Chondrocyte (in vitro differentiated cells): ENCODE measurements at regions not wholly inside any gene's neighbourhood (a gene's known extent, or its start where the extent isn't known, plus 50 kb on each side); places are given as distances from the start of the nearest gene placed in this dataset.

ENCODE experiments used
- DNase-seq: peaks from one replicate; pipeline ENCODE4 v3.0.0; 2021; ENCODE audit warnings: mixed read lengths, low spot score
- H3K27ac Mint-ChIP-seq: one replicate; pipeline ENCODE4 v1.8.0; 2021; ENCODE audit warnings: mild to moderate bottlenecking, moderate library complexity, mixed read lengths; ENCODE audit not compliant: unreplicated experiment
- H3K27me3 Mint-ChIP-seq: 2 replicates; pipeline ENCODE4 v1.8.0; 2021; ENCODE audit warnings: low read depth, mixed read lengths
- H3K36me3 Mint-ChIP-seq: 2 replicates; pipeline ENCODE4 v1.8.0; 2021; ENCODE audit warnings: low read depth, mixed read lengths
- H3K4me1 Mint-ChIP-seq: 2 replicates; pipeline ENCODE4 v1.8.0; 2021; ENCODE audit warnings: low read depth, mild to moderate bottlenecking, mixed read lengths
- H3K4me3 Mint-ChIP-seq: one replicate; pipeline ENCODE4 v1.8.0; 2021; ENCODE audit warnings: mild to moderate bottlenecking, moderate library complexity, mixed read lengths; ENCODE audit not compliant: unreplicated experiment
- H3K9me3 Mint-ChIP-seq: 2 replicates; pipeline ENCODE4 v1.8.0; 2021; ENCODE audit warnings: low read depth, mixed read lengths
- TF ChIP-seq, protein P1 (sequence below): fragments of 200-600 bp; sonication (generic); IDR thresholded peaks from 2 replicates; pipeline ENCODE4 v1.5.0; 2021; ENCODE audit warnings: antibody characterized with exemption, mild to moderate bottlenecking, moderate library complexity

DNA sequence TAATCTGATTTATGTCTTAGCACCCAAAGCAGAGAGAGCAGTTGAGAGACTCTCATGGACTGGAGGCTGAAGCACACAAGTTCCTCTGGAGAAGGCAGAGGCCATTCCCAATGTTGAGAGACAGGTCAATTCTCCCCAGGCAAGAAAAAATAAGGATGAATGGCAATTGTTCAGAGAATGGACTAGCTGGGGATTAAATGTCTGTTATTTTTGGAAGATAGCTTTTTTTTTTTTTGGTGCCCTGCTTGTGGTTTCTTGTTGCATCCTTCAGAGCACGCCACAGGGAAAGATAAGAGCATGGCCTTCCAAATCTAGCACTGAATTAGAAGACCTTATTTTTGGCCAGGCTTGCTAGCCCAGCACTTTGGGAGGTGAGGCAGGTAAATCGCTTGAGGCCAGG, 65.6 kb upstream of the ERRFI1 start:
- TF ChIP-seq, protein P1, sequence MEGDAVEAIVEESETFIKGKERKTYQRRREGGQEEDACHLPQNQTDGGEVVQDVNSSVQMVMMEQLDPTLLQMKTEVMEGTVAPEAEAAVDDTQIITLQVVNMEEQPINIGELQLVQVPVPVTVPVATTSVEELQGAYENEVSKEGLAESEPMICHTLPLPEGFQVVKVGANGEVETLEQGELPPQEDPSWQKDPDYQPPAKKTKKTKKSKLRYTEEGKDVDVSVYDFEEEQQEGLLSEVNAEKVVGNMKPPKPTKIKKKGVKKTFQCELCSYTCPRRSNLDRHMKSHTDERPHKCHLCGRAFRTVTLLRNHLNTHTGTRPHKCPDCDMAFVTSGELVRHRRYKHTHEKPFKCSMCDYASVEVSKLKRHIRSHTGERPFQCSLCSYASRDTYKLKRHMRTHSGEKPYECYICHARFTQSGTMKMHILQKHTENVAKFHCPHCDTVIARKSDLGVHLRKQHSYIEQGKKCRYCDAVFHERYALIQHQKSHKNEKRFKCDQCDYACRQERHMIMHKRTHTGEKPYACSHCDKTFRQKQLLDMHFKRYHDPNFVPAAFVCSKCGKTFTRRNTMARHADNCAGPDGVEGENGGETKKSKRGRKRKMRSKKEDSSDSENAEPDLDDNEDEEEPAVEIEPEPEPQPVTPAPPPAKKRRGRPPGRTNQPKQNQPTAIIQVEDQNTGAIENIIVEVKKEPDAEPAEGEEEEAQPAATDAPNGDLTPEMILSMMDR: no peak
- Mint-ChIP-seq H3K36me3 (no peaks in the 10 kb centered on the region), H3K9me3 (no peaks in the 10 kb centered on the region), H3K27ac (peak overlapping the region; percentile 24), H3K27me3 (no peaks in the 10 kb centered on the region), H3K4me1 (peaks cover 77% of the 10 kb centered on the region), H3K4me3 (no peak overlapping the region)
- no peak for DNase-seq

DNA sequence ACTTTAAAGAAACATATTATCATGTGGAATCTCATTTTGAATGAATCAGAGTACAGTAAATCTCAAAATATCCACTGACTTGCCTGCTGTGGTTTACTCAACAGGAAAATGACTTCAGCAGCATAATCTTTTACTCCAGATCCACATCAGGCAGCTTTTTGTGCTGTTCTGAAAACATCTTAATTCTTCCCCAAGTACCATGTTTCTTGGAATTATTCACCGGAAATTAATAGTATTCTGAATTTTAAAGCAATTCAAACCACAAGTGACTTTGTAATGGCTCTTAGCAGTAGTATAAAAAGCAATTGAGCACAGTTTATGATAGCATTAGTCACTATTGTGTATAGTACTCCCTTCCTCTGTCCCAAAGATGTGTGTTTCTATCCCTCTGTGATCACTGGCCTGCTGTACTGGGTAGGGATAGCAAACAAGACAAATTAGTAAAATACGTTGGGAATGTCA, 64.2 kb upstream of the ERRFI1 start:
- Mint-ChIP-seq H3K4me3 (no peak overlapping the region), H3K36me3 (peaks cover 2% of the 10 kb centered on the region), H3K27ac (peak overlapping the region; percentile 94), H3K27me3 (no peaks in the 10 kb centered on the region), H3K4me1 (peaks cover 63% of the 10 kb centered on the region), H3K9me3 (no peaks in the 10 kb centered on the region)
- DNase-seq: no peak
- TF ChIP-seq, protein P1: no peak

DNA sequence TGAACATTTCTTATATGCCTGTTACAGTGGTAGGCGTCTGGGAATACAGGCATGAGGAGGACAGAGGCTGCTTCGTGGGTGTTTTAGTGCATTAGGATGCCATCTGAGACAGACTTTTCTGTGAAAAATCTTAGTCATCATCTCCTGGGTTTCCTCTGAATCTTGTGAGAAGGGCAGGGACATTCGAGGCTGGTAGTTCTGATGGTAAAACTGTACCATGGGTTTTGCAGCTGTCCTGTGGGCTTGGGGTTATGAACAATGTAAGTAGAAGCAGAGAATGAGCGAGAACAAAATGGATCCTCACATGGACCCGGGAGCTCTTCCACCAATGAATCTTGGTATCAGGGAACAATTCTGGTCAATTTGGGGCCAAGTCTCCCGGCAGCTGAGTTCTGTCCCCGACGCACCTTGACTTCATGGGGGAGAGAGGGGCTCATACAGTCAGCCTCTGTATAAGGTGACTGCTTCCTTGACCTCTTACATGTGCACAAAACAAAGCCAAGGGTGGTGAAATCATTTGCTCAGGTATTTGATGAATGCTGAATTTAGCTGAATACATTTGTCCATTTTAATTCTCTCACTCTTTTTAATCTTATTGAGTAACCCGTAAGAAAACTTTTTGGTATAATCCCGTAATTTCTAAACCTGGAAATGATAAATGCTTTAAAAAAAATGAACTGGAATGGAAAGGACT, 63.6 kb upstream of the ERRFI1 start:
- Mint-ChIP-seq H3K4me3 (no peak overlapping the region), H3K36me3 (peaks cover 4% of the 10 kb centered on the region), H3K27ac (peak overlapping the region; percentile 94), H3K4me1 (peaks cover 60% of the 10 kb centered on the region), H3K9me3 (no peaks in the 10 kb centered on the region), H3K27me3 (no peaks in the 10 kb centered on the region)
- TF ChIP-seq, protein P1: no peak
- DNase-seq: no peak

- Mint-ChIP-seq H3K4me1 (peaks cover 49% of the 10 kb centered on the region), H3K4me3 (no peak overlapping the region), H3K36me3 (peaks cover 4% of the 10 kb centered on the region), H3K9me3 (no peaks in the 10 kb centered on the region), H3K27ac (no peak overlapping the region), H3K27me3 (no peaks in the 10 kb centered on the region)
- no peak for DNase-seq
- TF ChIP-seq, protein P1: no peak
These were observed 59.9 kb upstream of the ERRFI1 start for GRCh38 chr1:8086055-8086454.

GRCh38 chr1:8084913-8085312, 58.8 kb upstream of the ERRFI1 start:
- Mint-ChIP-seq H3K27ac (no peak overlapping the region), H3K27me3 (no peaks in the 10 kb centered on the region), H3K4me3 (no peak overlapping the region), H3K4me1 (peaks cover 43% of the 10 kb centered on the region), H3K36me3 (peaks cover 4% of the 10 kb centered on the region), H3K9me3 (no peaks in the 10 kb centered on the region)
- no peak for DNase-seq
- TF ChIP-seq, protein P1: no peak
